DMS53 (cell line): ENCODE measurements at regions not wholly inside any gene's neighbourhood (a gene's known extent, or its start where the extent isn't known, plus 50 kb on each side); places are given as distances from the start of the nearest gene placed in this dataset.
"Not testable (repeated sequence)": the region's sequence is repeated elsewhere in the genome, so short reads cannot be mapped to it uniquely, and the experiment has no call there.

ENCODE experiments used
- DNase-seq: peaks from one replicate; lab custom pipeline; 2025; lab: John Stamatoyannopoulos, UW

- peak; percentile 48 for DNase-seq
These were observed 547.6 kb downstream of the INSC start for GRCh38 chr11:15662285-15662684.

GRCh38 chr11:15663777-15664218 lies 549.1 kb downstream of the INSC start:
- peak; percentile 54 for DNase-seq

- DNase-seq = no peak
These were observed 550.7 kb downstream of the INSC start for GRCh38 chr11:15665368-15665871.

- DNase-seq = no peak
These were observed 552.5 kb downstream of the INSC start for GRCh38 chr11:15667127-15667725.

- DNase-seq = no peak
These were observed 554.0 kb downstream of the INSC start for GRCh38 chr11:15668718-15669117.

- no peak for DNase-seq
These were observed 555.9 kb downstream of the INSC start for GRCh38 chr11:15670520-15671070.

- no peak for DNase-seq
These were observed 556.5 kb downstream of the INSC start for GRCh38 chr11:15671216-15671615.

GRCh38 chr11:15672825-15673224 lies 558.1 kb downstream of the INSC start:
- no peak for DNase-seq

GRCh38 chr11:15673408-15673831 lies 558.7 kb downstream of the INSC start:
- DNase-seq = peak; percentile 52

- DNase-seq = no peak
These were observed 560.0 kb downstream of the INSC start for GRCh38 chr11:15674756-15675155.

- peak; percentile 11 for DNase-seq
These were observed 561.0 kb downstream of the INSC start for GRCh38 chr11:15675683-15676082.

GRCh38 chr11:15677181-15677580 lies 562.5 kb downstream of the INSC start:
- DNase-seq = no peak

GRCh38 chr11:15683528-15683927 lies 568.8 kb downstream of the INSC start:
- no peak for DNase-seq

- no peak for DNase-seq
These were observed 570.6 kb downstream of the INSC start for GRCh38 chr11:15685306-15685705.

- DNase-seq = not testable (repeated sequence)
These were observed 571.5 kb downstream of the INSC start for GRCh38 chr11:15686259-15686658.

GRCh38 chr11:15687342-15687741 lies 572.6 kb downstream of the INSC start:
- no peak for DNase-seq

- no peak for DNase-seq
These were observed 573.6 kb downstream of the INSC start for GRCh38 chr11:15688351-15688792.

GRCh38 chr11:15690320-15690719 lies 575.6 kb downstream of the INSC start:
- DNase-seq = no peak

GRCh38 chr11:15692739-15693138 lies 578.0 kb downstream of the INSC start:
- DNase-seq = peak; percentile 51

- DNase-seq = peak; percentile 52
These were observed 580.5 kb downstream of the INSC start for GRCh38 chr11:15695096-15695721.

GRCh38 chr11:15696069-15696468 lies 581.3 kb downstream of the INSC start:
- no peak for DNase-seq

- DNase-seq = no peak
These were observed 582.9 kb downstream of the INSC start for GRCh38 chr11:15697437-15698236.
